ENCODE measurements at regions not wholly inside any gene's neighbourhood (a gene's known extent, or its start where the extent isn't known, plus 50 kb on each side); places are given as distances from the start of the nearest gene placed in this dataset.
"Not testable (repeated sequence)": the region's sequence is repeated elsewhere in the genome, so short reads cannot be mapped to it uniquely, and the experiment has no call there.

DNA sequence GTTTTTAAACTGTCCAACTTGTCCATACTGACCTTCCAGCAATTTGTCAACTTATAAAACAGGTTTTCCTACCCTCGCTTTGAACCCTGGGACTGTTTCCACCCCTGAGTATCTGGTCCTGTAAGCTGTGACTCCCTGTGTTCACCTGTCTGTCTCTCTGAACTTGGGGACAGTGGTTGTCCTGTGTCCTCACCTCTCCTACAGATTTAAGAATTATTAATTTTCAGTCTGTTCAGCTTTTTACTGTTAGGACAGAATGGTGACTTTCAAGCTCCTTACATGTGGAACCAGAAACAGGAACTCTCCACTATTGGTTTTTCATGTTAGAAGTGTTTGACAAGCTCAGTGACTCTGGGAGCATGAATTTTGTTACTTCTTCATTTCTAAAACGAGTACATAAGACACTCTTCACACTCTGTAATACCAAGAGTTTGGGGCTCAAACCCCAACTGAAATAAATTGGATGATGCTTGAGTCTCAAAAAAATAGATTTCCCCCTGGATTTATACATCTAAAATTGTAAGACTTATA lies 713.9 kb downstream of the COL12A1 start:
- TF ChIP-seq, protein P1, sequence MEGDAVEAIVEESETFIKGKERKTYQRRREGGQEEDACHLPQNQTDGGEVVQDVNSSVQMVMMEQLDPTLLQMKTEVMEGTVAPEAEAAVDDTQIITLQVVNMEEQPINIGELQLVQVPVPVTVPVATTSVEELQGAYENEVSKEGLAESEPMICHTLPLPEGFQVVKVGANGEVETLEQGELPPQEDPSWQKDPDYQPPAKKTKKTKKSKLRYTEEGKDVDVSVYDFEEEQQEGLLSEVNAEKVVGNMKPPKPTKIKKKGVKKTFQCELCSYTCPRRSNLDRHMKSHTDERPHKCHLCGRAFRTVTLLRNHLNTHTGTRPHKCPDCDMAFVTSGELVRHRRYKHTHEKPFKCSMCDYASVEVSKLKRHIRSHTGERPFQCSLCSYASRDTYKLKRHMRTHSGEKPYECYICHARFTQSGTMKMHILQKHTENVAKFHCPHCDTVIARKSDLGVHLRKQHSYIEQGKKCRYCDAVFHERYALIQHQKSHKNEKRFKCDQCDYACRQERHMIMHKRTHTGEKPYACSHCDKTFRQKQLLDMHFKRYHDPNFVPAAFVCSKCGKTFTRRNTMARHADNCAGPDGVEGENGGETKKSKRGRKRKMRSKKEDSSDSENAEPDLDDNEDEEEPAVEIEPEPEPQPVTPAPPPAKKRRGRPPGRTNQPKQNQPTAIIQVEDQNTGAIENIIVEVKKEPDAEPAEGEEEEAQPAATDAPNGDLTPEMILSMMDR (IDR thresholded peaks at IDR 0.05; ENCODE audit: low read depth, low read length, missing control alignments) = no peak
- no peaks in the 10 kb centered on the region for H3K36me3 ChIP-seq (replicated peaks)
- no peak overlapping the region for H3K4me3 ChIP-seq (ENCODE audit: low read depth, low read length)
- no peak for DNase-seq
- in situ Hi-C loops (cut with HindIII; ENCODE audit: low pct_ligation_motif_present, low sequenced_read_pairs) = no loop called here
- no peaks in the 10 kb centered on the region for H3K27me3 ChIP-seq (replicated peaks)
- H3K27ac ChIP-seq = no peak overlapping the region

DNA sequence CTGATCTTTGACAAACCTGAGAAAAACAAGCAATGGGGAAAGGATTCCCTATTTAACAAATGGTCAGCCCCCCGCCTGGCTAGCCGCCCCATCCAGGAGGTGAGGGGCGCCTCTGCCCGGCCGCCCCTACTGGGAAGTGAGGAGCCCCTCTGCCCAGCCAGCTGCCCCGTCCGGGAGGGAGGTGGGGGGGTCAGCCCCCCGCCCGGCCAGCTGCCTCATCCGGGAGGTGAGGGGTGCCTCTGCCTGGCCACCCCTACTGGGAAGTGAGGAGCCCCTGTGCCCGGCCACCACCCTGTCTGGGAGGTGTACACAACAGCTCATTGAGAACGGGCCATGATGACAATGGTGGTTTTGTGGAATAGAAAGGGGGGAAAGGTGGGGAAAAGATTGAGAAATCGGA lies 717.1 kb downstream of the COL12A1 start:
- H3K27ac ChIP-seq; H3K36me3 ChIP-seq (replicated peaks); H3K27me3 ChIP-seq (replicated peaks); H3K4me3 ChIP-seq (ENCODE audit: low read depth, low read length); DNase-seq; in situ Hi-C loops (cut with HindIII; ENCODE audit: low pct_ligation_motif_present, low sequenced_read_pairs): not testable (repeated sequence)

DNA sequence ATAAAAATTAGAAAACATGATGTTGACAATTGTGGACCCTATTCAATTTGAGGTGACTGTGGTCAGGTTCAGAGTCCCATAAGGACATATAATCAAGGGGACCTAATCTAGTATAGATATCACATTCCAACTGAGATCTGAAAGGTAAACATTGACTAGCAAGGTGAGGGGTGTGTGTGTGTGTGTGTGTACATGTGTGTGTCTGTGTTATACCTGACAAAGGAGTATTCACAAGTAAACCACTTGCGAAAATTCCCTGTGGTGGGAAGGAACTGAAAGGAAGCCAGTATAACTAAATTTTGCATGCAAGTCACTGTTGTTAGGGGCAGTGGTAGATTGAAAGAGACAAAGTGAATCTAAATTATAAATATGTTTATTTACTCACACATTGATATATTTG lies 723.7 kb downstream of the COL12A1 start:
- TF ChIP-seq, protein P1 (IDR thresholded peaks at IDR 0.05; ENCODE audit: low read depth, low read length, missing control alignments) = no peak
- Histone ChIP-seq H3K27ac (no peak overlapping the region), H3K36me3 (replicated peaks) (no peaks in the 10 kb centered on the region), H3K4me3 (ENCODE audit: low read depth, low read length) (no peak overlapping the region), H3K27me3 (replicated peaks) (no peaks in the 10 kb centered on the region)
- DNase-seq = no peak
- in situ Hi-C loops (cut with HindIII; ENCODE audit: low pct_ligation_motif_present, low sequenced_read_pairs) = no loop called here

DNA sequence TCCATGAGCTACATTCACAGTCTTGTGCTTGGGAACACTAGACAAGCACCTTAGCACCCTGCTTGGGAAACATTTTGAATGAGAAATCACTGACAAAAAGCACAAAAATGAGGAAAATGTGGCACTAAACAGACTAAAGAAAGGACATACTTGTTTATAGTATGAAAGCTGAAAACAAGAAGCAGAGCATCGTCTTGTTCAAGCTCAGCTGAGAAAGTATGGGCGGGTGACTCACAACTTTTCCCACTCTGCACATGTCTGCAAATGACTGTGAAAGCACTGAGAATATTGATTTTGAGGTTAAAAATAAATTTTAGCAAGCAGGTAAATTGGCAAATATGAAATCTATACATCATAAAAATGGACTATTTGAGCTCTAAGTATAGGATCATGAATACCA lies 725.3 kb downstream of the COL12A1 start:
- TF ChIP-seq, protein P1 (IDR thresholded peaks at IDR 0.05; ENCODE audit: low read depth, low read length, missing control alignments) = no peak
- Histone ChIP-seq H3K27me3 (replicated peaks) (no peaks in the 10 kb centered on the region), H3K36me3 (replicated peaks) (no peaks in the 10 kb centered on the region), H3K27ac (no peak overlapping the region), H3K4me3 (ENCODE audit: low read depth, low read length) (no peak overlapping the region)
- in situ Hi-C loops (cut with HindIII; ENCODE audit: low pct_ligation_motif_present, low sequenced_read_pairs) = no loop called here
- no peak for DNase-seq

DNA sequence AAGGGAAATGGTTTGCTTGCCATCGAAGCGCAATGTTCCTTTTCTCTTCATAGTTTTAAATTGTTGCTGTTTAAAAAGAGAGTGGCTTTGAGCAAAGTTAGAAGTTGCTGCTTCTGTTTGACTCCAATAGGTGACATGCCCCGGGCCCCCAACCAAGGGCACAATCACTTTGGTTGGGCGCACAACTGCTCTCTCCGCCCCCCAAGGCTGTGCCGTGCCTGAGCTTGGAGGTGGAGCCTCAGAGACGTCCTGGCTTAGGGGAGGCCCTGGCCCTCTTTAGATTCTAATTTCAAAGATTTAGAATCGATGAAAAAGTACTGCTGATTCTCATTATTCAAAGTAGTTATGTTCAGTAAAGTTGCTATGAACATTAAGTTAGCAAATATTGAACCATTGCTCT lies 725.9 kb downstream of the COL12A1 start:
- Histone ChIP-seq H3K36me3 (replicated peaks) (no peaks in the 10 kb centered on the region), H3K27ac (no peak overlapping the region), H3K27me3 (replicated peaks) (no peaks in the 10 kb centered on the region), H3K4me3 (ENCODE audit: low read depth, low read length) (no peak overlapping the region)
- TF ChIP-seq, protein P1 (IDR thresholded peaks at IDR 0.05; ENCODE audit: low read depth, low read length, missing control alignments) = no peak
- no peak for DNase-seq
- in situ Hi-C loops (cut with HindIII; ENCODE audit: low pct_ligation_motif_present, low sequenced_read_pairs) = no loop called here

DNA sequence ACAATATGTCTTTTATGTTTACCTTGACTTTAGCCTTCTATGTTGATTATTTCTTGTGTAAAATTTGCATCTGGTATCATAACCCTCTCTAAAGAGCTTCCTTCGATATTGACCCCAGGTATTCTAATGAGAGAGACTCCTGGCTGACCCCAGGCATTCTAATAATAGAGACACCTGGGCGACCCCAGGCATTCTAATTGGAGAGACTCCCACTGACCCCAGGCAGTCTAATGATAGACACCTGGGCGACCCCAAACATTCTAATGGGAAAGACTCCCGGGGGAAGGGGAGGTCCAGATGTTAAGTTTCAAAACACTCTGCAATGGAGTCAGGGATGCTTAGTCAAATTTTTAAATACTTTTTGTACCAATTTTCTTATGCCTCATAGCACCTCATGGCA lies 726.4 kb downstream of the COL12A1 start:
- in situ Hi-C loops (cut with HindIII; ENCODE audit: low pct_ligation_motif_present, low sequenced_read_pairs) = no loop called here
- no peaks in the 10 kb centered on the region for H3K36me3 ChIP-seq (replicated peaks)
- no peak for DNase-seq

DNA sequence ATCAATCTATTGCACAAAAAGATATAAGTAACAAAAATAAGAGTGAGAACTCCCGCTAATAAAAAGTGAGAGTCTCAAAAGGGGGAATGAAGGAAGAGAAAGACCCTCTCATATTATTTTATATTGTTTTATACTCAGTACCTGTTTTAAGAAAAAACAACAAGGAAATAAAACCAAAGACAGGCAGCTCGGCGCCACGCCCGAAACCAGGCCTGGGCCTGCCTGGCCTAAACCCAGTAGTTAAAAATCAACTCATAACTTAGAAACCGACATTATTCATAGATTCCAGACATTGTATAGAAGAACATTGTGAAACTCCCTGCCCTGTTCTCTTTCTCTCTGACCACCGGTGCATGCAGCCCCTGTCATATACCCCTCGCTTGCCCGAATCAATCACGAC lies 731.8 kb downstream of the COL12A1 start:
- H3K27me3 ChIP-seq (replicated peaks); in situ Hi-C loops (cut with HindIII; ENCODE audit: low pct_ligation_motif_present, low sequenced_read_pairs); H3K36me3 ChIP-seq (replicated peaks); DNase-seq; H3K4me3 ChIP-seq (ENCODE audit: low read depth, low read length); H3K27ac ChIP-seq: not testable (repeated sequence)

More for the DNA sequence above, 726.4 kb downstream of the COL12A1 start:
- Histone ChIP-seq H3K27ac (no peak overlapping the region), H3K27me3 (replicated peaks) (no peaks in the 10 kb centered on the region), H3K4me3 (ENCODE audit: low read depth, low read length) (no peak overlapping the region)
- TF ChIP-seq, protein P1 (IDR thresholded peaks at IDR 0.05; ENCODE audit: low read depth, low read length, missing control alignments) = no peak

DNA sequence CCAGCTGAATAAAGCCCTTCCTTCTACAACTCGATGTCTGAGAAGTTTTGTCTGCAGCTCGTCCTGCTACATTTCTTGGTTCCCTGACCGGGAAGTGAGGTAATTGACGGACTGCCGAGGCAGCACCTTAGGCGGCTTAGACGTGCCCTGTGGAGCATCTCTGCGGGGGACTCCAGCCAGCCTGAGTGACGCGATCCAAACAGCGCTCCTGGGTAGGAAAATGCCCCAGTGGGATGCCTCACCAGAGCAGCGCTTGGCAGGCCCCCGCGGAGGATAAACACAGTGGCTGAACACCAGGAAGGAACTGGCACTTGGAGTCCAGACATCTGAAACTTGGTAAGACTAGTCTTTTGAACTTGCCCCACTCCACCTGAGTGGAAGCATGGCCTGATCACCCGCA lies 737.3 kb downstream of the COL12A1 start:
- DNase-seq; in situ Hi-C loops (cut with HindIII; ENCODE audit: low pct_ligation_motif_present, low sequenced_read_pairs); H3K27me3 ChIP-seq (replicated peaks); H3K4me3 ChIP-seq (ENCODE audit: low read depth, low read length); H3K27ac ChIP-seq; H3K36me3 ChIP-seq (replicated peaks): not testable (repeated sequence)
